ENCODE measurements at regions not wholly inside any gene's neighbourhood (a gene's known extent, or its start where the extent isn't known, plus 50 kb on each side); places are given as distances from the start of the nearest gene placed in this dataset.

- no peak for DNase-seq (ENCODE audit: low read depth in 2 of 2)
Measured at GRCh38 chr2:183214680-183215079, 90.4 kb downstream of the NUP35 start.

GRCh38 chr2:183215917-183216316 is 91.7 kb downstream of the NUP35 start:
- DNase-seq (ENCODE audit: low read depth in 2 of 2), result no peak

- no peak for DNase-seq (ENCODE audit: low read depth in 2 of 2)
Measured at GRCh38 chr2:183219888-183220287, 95.6 kb downstream of the NUP35 start.

GRCh38 chr2:183222751-183223150 is 98.5 kb downstream of the NUP35 start:
- no peak for DNase-seq (ENCODE audit: low read depth in 2 of 2)

- DNase-seq (ENCODE audit: low read depth in 2 of 2), result no peak
Measured at GRCh38 chr2:183224948-183225347, 100.7 kb downstream of the NUP35 start.

GRCh38 chr2:183227176-183227575 is 102.9 kb downstream of the NUP35 start:
- DNase-seq (ENCODE audit: low read depth in 2 of 2), result no peak

- peak; percentile 18 to 25 for DNase-seq (ENCODE audit: low read depth in 2 of 2)
Measured at GRCh38 chr2:183229386-183229785, 105.1 kb downstream of the NUP35 start.

- no peak for DNase-seq (ENCODE audit: low read depth in 2 of 2)
Measured at GRCh38 chr2:183232161-183232865, 108.1 kb downstream of the NUP35 start.

- DNase-seq (ENCODE audit: low read depth in 2 of 2), result no peak
Measured at GRCh38 chr2:183242937-183243336, 118.7 kb downstream of the NUP35 start.

- DNase-seq (ENCODE audit: low read depth in 2 of 2), result no peak
Measured at GRCh38 chr2:183243758-183244157, 119.5 kb downstream of the NUP35 start.

- no peak for DNase-seq (ENCODE audit: low read depth in 2 of 2)
Measured at GRCh38 chr2:183244300-183244844, 120.1 kb downstream of the NUP35 start.

- DNase-seq (ENCODE audit: low read depth in 2 of 2), result peak; percentile 6 to 10
Measured at GRCh38 chr2:183248866-183249567, 124.8 kb downstream of the NUP35 start.

- no peak for DNase-seq (ENCODE audit: low read depth in 2 of 2)
Measured at GRCh38 chr2:183250061-183250460, 125.8 kb downstream of the NUP35 start.

GRCh38 chr2:183250472-183250871 is 126.2 kb downstream of the NUP35 start:
- no peak for DNase-seq (ENCODE audit: low read depth in 2 of 2)

GRCh38 chr2:183253441-183254130 is 129.3 kb downstream of the NUP35 start:
- DNase-seq (ENCODE audit: low read depth in 2 of 2), result no peak

- no peak for DNase-seq (ENCODE audit: low read depth in 2 of 2)
Measured at GRCh38 chr2:183255411-183255810, 131.2 kb downstream of the NUP35 start.

GRCh38 chr2:183259921-183260320 is 135.7 kb downstream of the NUP35 start:
- no peak for DNase-seq (ENCODE audit: low read depth in 2 of 2)

GRCh38 chr2:183260527-183260926 is 136.3 kb downstream of the NUP35 start:
- no peak for DNase-seq (ENCODE audit: low read depth in 2 of 2)

- no peak for DNase-seq (ENCODE audit: low read depth in 2 of 2)
Measured at GRCh38 chr2:183264890-183265535, 140.8 kb downstream of the NUP35 start.

GRCh38 chr2:183267148-183267827 is 143.0 kb downstream of the NUP35 start:
- DNase-seq (ENCODE audit: low read depth in 2 of 2), result no peak

GRCh38 chr2:183269956-183270355 is 145.7 kb downstream of the NUP35 start:
- DNase-seq (ENCODE audit: low read depth in 2 of 2), result no peak

Data from fibroblast of skin of left biceps (primary cell).